GM18907 (cell line): ENCODE measurements at regions not wholly inside any gene's neighbourhood (a gene's known extent, or its start where the extent isn't known, plus 50 kb on each side); places are given as distances from the start of the nearest gene placed in this dataset.

Experiments used
- ATAC-seq: cut with Tn5 transposase; IDR thresholded peaks from one replicate; pipeline ENCODE4 v1.9.1; 2021; ENCODE audit warnings: mild to moderate bottlenecking, moderate library complexity; ENCODE audit not compliant: unreplicated experiment

- no peak for ATAC-seq
These were observed 208.3 kb upstream of the RUNX1 start for GRCh38 chr21:35257413-35257812.

- ATAC-seq: no peak
These were observed 207.4 kb upstream of the RUNX1 start for GRCh38 chr21:35256468-35256988.

- ATAC-seq: no peak
These were observed 205.7 kb upstream of the RUNX1 start for GRCh38 chr21:35254765-35255138.

- no peak for ATAC-seq
These were observed 205.1 kb upstream of the RUNX1 start for GRCh38 chr21:35254006-35254764.

GRCh38 chr21:35252831-35253230 is 203.7 kb upstream of the RUNX1 start:
- no peak for ATAC-seq

GRCh38 chr21:35249636-35250035 is 200.5 kb upstream of the RUNX1 start:
- no peak for ATAC-seq

- ATAC-seq: no peak
These were observed 196.8 kb upstream of the RUNX1 start for GRCh38 chr21:35245879-35246278.

GRCh38 chr21:35244514-35244913 is 195.4 kb upstream of the RUNX1 start:
- ATAC-seq: no peak

- ATAC-seq: no peak
These were observed 194.1 kb upstream of the RUNX1 start for GRCh38 chr21:35243171-35243570.

- ATAC-seq: no peak
These were observed 190.7 kb upstream of the RUNX1 start for GRCh38 chr21:35239811-35240219.

- ATAC-seq: no peak
These were observed 189.0 kb upstream of the RUNX1 start for GRCh38 chr21:35238119-35238518.

- no peak for ATAC-seq
These were observed 188.2 kb upstream of the RUNX1 start for GRCh38 chr21:35237287-35237686.

GRCh38 chr21:35236090-35236489 is 187.0 kb upstream of the RUNX1 start:
- no peak for ATAC-seq

GRCh38 chr21:35234725-35235124 is 185.6 kb upstream of the RUNX1 start:
- ATAC-seq: no peak

GRCh38 chr21:35233756-35234155 is 184.7 kb upstream of the RUNX1 start:
- no peak for ATAC-seq

- no peak for ATAC-seq
These were observed 183.6 kb upstream of the RUNX1 start for GRCh38 chr21:35232545-35233176.

GRCh38 chr21:35231090-35231489 is 182.0 kb upstream of the RUNX1 start:
- ATAC-seq: no peak

GRCh38 chr21:35229290-35229689 is 180.2 kb upstream of the RUNX1 start:
- no peak for ATAC-seq

GRCh38 chr21:35227786-35228185 is 178.7 kb upstream of the RUNX1 start:
- peak; percentile 32 for ATAC-seq

GRCh38 chr21:35226968-35227744 is 178.1 kb upstream of the RUNX1 start:
- ATAC-seq: peak; percentile 82

GRCh38 chr21:35226328-35226727 is 177.2 kb upstream of the RUNX1 start:
- no peak for ATAC-seq

- ATAC-seq: no peak
These were observed 176.5 kb upstream of the RUNX1 start for GRCh38 chr21:35225573-35225972.
